ENCODE measurements at regions not wholly inside any gene's neighbourhood (a gene's known extent, or its start where the extent isn't known, plus 50 kb on each side); places are given as distances from the start of the nearest gene placed in this dataset.
"Not testable (repeated sequence)": the region's sequence is repeated elsewhere in the genome, so short reads cannot be mapped to it uniquely, and the experiment has no call there.

DNA sequence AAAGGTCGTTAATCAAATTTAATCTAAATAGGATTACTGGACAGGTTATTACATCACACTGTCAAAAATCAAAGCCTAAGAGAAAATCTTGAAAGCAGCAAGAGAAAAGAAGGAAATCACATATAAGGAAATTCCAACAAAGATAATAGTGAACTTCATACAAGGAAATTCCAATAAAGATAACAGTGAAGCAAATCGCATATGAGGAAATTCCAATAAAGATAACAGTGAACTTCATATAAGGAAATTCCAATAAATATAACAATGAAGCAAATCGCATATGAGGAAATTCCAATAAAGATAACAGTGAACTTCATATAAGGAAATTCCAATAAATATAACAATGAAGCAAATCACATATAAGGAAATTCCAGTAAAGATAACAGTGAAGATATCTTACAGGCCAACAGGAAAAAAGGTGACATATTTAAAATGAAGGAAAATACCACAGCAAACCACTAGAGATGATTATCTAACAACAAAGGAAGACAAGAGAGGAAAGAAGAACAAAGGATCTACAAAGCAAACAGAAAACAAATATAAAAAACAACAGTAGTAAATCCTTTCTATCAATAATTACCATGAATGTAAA lies 787.7 kb downstream of the CCDC85A start:
- no peak for DNase-seq (ENCODE audit: low read depth in 3 of 3)

DNA sequence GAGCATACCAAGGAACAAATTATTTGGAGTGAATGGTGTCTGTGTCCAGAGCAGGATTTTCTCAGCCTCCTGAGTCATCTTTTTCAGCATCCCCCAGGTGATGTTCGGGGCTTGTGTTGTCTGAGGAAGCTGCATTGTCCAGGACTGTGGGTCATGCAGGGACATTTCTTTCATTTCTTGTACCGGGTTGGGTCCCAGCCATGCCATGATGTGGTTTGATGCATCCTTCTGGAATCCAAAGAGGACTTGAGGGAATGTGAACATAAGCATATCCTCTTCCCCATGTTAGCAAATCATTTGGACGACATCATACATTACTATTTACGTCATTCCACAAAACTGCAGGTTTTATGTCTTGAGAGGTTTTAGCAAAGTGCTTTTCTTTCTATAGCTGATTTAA lies 797.8 kb downstream of the CCDC85A start:
- no peak for DNase-seq (ENCODE audit: low read depth in 3 of 3)

DNA sequence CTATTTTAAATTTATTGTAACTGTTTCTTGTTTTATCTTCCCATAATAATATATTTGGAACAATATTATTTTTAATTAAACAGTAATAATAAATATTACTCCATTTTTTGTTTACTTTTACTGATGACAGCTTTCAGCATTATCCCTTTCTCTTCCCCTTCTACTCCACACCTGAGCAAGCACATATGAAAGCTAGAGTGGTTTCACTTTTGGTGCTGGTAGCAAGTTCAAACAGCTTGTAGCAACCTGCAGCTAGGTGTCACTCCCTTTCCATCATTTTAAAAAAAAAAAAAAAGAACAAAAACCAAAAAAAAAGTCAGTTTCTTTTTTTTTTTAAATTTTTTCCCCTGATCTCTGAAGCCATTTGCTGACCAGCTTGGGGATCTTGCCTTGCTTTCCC lies 801.8 kb downstream of the CCDC85A start:
- no peak for DNase-seq (ENCODE audit: low read depth in 3 of 3)

DNA sequence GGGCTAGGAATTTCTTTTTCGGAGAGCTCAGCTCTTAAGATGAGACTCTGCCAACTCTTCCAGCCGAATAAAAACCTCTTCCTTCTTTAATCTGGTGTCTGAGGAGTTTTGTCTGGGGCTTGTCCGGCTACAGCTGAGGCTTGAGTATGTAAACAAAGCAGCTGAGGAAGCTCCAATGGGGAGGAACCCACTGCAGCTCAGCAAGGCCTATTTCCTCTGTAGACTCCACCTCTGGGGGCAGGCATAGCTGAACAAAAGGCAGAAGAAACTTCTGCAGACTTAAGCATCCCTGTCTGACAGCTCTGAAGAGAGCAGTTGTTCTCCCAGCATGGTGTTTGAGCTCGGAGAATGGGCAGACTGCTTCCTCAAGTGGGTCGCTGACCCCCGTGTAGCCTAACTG lies 838.7 kb downstream of the CCDC85A start:
- DNase-seq (ENCODE audit: low read depth in 3 of 3), result no peak

DNA sequence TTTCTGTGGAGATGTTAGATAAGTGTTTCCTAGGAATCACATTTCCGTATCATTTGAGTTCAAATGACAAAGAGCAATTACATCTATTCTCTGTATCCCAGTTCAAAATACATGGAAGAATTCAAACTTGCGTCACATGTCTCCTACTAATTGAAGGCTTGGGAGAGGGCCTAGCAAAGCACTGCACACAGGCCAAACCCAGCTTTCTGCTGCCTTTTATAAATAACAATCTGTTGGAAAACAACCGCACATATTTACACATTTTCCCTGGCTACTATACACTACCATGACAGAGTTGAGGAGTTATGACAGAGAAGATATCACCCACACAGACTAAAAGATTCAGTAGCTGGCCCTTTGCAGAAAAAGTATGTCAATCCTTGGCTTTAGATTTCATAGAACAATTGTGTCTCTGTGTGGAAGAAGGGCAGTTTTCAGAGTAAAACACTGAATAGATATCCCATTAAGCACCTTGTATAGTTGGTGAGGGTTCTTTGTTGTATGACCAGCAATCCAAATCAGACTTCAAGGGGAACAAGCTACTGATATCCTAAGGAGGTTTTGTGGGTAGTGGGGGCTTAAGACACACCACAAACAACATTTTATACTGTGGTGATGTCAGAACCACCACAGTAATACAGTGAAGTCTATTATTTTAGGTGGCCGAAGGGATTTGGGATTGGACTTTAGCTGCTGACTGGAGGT lies 861.3 kb downstream of the CCDC85A start:
- DNase-seq (ENCODE audit: low read depth in 3 of 3), result no peak

DNA sequence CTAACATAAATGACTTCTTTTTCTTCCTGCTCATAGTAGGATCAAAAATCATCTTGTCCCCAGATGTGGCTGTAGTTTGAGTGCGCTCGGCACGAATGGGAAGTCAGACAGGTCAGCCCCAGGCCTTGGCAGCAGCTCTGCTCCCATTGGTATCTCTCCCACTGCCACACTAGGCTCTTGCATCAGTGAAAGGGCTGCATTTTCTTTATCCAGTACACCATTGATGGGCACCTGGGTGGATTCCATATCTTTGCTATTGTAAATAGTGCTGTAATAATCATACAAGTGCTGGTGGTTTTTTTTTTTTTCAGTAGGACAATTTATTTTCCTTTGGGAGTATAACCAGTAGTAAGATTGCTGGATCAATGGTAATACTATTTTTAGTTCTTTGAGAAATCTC lies 865.5 kb downstream of the CCDC85A start:
- DNase-seq (ENCODE audit: low read depth in 3 of 3), result no peak

DNA sequence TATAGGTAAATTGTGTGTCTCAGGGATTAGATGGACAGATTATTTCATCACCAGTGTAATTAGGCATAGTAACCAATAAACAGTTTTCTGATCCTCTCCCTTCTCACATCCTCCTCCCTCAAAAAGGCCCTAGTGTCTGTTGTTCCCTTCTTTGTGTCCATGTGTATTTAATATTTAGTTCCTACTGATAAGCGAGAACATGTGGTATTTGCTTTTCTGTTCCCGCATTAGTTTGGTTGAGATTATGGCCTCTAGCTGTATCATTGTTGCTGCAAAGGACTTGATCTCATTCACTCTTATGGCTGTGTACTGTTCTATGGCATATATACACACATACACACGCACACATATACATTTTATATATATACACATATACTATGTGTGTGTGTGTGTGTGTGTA lies 866.2 kb downstream of the CCDC85A start:
- DNase-seq (ENCODE audit: low read depth in 3 of 3), result no peak

DNA sequence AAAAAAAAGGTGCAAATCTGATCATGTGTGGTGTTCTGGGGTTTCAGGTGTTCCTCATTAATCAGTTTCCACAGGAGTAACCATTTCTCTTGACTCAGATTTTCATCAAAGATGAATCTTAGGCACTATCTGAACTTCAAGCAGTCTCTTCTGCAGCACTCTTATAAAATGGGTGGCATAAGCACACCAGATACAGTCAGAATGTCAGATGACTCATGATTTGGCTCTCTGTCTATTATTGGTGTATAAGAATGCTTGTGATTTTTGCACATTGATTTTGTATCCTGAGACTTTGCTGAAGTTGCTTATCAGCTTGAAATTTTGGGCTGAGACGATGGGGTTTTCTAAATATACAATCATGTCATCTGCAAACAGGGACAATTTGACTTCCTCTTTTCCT lies 882.5 kb downstream of the CCDC85A start:
- DNase-seq (ENCODE audit: low read depth in 3 of 3), result not testable (repeated sequence)

DNA sequence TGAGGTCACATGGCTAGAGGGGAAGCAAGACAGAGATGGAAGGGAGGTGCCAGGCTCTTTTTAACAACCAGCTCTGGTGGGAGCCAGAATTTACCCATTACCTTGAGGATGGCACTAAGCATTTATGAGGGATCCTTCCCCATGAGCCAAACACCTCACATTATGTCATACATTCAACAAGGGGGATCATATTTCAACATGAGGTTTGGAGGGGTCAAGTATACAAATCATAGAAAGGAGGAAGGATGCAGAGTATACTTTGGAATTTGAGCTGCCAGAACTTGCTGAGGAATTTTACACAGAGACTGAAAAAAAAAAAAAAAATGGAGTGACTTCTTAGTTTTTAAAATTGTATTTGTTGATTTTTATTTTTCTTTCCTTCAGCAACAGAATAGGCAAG lies 891.4 kb downstream of the CCDC85A start:
- no peak for DNase-seq (ENCODE audit: low read depth in 3 of 3)

DNA sequence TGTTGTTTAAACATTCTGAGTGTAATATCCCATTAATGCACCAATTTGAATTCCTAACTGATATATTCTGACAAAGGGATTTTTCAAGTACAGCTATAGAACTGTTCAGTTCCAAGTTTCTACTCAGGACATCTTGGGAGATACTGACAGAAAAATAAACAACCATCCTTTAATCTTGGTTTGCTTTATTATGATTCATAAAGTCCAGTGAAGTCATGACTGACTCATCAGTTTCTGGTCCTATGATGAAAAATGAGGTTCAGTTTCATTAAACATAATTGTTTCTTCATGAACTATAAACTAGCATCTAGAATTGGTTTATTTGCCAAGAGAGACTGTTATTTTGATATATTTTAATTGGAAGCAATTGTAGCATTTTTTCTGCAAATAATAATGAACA lies 896.2 kb downstream of the CCDC85A start:
- no peak for DNase-seq (ENCODE audit: low read depth in 3 of 3)

DNA sequence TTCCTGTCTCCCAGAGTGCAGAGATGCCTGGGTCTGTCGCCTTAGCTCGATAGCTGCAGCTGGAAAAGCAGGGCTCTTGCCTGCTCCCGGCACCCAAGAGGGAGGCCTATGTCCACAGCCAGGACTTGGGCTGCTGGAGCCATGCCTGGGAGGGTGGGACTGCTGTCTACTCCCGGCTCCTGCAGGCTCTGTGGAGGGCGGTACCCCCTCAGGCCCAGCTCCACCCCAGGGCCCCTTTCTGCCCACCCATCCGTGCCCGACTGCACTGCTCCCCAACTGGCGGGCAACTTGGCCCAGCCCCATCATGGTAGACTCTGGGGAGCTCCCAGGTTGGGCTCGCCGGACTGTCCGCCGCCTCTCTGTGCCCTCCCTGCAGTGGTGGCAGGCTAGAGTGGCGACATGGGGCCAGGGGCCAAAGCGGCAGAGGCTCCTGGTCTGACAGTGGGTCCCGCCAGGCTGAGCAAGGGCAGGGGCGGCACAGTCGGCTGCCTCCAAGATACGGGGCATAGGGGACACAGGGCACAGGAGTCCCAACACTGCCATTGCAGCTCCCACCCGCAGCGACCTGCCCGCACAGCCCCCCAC lies 901.0 kb downstream of the CCDC85A start:
- no peak for DNase-seq (ENCODE audit: low read depth in 3 of 3)

DNA sequence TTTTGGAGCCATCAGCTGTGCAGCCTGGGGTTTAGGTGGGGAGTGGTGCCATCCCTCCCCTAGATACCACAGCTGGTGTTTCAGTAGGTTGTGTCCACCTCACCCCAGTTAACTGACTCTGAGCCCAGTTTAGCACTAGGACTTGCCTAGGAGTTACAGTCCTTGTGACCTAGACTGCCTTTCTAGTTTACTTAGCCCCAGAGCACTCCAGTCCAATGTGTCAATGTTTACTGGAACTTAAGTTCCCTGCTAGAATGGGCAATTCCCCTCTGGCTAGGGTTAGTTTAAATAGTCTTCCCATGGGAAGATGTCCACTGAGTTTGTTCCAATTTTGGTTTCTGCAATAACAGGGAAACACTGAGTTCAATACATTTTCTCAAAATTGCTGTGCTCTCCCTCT lies 909.2 kb downstream of the CCDC85A start:
- no peak for DNase-seq (ENCODE audit: low read depth in 3 of 3)

DNA sequence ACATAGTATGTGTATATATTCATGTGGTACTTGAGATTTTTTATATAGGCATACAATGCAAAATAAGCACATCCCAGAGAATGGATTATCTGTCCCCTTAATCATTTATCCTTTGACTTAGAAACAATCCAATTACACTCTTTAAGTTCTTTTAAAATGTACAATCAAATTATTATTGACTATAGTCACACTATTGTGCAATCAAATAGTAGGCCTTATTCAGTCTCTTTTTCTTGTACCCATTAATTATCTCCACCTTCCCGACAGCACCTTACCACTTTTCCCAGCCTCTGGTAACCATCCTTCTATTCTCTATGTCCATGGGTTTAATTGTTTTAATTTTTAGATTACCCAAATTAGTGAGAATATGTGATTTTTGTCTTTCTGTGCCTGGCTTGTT lies 914.1 kb downstream of the CCDC85A start:
- DNase-seq (ENCODE audit: low read depth in 3 of 3), result no peak

DNA sequence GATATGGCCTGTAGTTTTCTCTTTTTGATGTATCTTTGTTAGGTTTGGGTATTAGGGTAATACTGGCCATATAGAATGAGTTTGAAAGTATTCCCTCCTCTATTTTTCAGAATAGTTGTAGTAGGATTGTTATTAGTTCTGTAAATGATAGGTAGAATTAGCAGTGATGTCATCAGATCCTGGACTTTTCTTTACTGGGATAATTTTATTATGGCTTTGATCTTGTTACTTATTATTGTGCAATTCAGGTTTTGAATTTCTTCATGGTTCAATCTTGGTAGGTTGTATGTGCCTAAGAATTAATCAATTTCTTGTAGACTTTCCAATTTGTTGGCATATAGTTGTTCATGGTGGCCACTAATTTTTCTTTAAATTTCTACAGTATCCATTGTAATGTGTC lies 916.6 kb downstream of the CCDC85A start:
- DNase-seq (ENCODE audit: low read depth in 3 of 3), result no peak

DNA sequence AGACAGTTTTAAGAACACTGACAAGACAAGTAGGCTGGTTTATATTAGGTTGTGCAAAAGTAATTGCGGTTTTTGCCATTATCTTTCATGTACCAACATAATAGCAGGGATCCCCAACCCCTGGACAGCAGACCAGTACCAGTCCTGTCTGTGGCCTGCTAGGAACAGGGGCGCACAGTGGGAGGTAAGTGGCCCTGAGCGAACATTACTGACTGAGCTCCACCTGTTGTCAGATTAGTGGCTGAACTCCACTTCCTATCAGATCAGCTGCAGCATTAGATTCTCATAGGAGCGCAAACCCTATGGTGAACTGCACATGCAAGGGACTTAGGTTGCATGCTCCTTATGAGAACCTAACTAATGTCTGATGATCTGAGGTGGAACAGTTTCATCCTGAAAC lies 921.9 kb downstream of the CCDC85A start:
- no peak for DNase-seq (ENCODE audit: low read depth in 3 of 3)

DNA sequence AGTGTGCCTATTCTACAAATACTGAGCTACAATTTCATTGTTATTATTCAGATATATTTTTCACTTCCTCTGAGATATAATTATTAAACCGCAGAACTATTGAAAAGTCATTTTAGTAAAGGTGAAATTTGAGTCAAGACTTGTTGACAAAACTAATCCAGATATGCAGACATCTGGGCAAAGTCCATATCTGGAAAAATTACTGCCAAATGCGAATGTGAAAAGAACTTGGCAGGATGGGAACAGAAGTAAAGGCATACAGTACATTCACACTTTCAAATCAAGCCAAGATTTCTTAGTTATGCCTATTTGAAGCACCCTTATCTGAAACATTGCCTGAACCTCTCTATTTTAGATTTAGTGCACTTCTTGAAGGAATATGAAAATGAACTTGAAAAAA lies 923.6 kb downstream of the CCDC85A start:
- DNase-seq (ENCODE audit: low read depth in 3 of 3), result no peak

DNA sequence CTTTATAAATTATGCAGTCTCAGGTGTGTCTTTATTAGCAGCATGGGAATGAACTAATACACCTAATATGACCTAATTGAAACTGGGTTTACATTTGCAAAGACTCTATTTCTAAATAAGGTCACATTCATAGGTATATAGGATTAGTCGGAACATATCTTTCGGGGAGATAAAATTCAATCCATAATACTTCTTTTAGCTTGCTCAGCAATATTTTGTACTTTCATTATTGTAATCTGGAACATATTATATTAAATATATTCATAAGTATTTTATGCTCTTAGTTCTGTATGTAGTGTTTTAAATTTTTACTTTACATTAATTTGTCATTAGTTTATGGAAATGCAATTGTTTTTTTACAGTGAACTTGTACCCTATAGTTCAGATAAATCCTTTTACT lies 927.7 kb downstream of the CCDC85A start:
- DNase-seq (ENCODE audit: low read depth in 3 of 3), result no peak

DNA sequence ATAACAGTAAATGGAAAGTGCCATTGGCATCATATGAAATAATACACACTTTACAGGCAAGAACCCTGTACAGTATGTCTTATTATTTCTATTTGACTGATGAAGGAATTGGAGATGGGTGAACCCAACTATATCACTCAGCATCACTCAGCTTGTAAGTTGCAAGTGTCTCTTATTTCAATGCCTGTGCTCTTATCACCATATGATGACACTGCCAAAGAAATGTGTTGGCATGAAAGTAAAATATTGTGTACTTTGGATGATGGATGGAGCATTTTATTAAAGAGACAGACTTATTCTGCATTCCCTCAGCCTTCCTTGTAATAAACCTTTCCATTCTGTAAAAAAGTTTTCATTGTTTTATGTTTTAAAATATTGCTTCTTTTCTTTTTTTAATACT lies 927.5 kb upstream of the VRK2 start:
- no peak for DNase-seq (ENCODE audit: low read depth in 3 of 3)

DNA sequence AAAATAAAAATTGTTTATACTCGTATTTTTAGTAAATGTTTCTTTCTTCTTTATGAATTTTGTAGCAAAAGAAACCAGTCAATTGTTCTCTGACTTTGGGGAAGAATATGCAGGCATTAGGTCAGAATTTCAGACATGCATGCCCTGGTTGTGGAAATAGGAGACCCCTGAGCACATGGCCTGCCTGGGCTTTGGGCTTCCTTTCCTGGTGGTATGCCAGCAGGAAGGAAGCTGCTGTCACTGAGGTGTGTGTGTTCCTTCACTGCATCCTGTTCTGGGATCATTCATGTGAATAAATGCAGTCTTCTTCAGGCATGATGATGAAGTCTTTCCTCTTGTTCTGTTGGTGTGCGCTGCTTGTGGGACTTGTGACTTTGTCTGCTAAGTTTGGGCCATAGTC lies 920.2 kb upstream of the VRK2 start:
- DNase-seq (ENCODE audit: low read depth in 3 of 3), result no peak

DNA sequence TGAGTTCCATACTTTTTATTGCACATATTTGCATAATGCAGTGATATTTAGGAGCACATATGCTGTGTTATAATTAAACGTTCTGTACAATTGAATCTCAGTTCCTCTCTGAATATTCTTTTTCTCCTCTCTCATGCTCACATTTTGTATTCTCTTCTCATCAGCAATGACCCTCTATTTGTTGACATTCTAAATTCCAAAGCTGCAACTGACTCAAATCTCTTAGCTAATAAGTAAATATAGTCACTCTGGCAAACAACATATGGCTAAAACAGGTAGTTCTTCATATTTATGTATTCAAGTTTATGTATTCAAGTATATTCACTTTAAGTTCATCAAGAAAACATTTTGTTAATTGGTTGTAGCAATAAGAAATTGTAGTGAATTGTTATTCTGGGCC lies 907.4 kb upstream of the VRK2 start:
- DNase-seq (ENCODE audit: low read depth in 3 of 3), result no peak

DNA sequence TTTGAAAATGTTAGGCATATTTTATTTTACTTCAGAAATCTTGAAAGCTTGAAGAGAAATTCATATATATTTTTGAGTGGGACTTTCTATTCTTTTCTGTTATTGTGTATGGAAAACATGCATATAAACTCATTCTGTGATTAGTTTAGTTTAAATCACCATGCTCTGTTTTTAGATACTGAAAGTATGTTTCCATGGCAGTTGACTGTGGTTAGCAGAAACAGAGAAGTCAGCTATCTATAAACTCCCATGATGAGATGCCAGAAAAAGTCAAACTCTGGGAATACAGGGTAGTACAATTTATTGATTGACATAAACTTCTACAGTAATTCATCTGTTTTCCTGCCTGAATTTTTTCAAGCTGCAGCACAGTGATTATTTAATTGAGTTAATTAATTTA lies 905.3 kb upstream of the VRK2 start:
- no peak for DNase-seq (ENCODE audit: low read depth in 3 of 3)

DNA sequence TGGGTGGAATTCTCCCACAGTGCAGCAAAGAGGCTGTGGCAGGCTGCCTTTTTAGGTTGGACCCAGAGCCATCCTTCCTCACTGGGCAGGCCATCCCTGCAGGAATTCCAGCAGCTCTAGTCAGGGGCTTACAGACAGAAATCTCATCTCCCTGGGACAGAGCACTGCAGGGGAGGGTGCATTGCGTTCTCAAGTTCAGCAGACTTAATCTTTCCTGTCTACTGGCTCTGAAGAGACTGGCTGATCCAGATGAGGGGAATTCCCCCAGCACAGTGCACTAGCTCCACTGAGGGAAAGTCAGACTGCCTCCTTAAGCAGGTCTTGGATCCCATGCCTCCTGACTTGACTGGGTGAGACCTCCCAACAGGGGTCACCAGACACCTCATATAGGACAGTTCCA lies 899.7 kb upstream of the VRK2 start:
- no peak for DNase-seq (ENCODE audit: low read depth in 3 of 3)

DNA sequence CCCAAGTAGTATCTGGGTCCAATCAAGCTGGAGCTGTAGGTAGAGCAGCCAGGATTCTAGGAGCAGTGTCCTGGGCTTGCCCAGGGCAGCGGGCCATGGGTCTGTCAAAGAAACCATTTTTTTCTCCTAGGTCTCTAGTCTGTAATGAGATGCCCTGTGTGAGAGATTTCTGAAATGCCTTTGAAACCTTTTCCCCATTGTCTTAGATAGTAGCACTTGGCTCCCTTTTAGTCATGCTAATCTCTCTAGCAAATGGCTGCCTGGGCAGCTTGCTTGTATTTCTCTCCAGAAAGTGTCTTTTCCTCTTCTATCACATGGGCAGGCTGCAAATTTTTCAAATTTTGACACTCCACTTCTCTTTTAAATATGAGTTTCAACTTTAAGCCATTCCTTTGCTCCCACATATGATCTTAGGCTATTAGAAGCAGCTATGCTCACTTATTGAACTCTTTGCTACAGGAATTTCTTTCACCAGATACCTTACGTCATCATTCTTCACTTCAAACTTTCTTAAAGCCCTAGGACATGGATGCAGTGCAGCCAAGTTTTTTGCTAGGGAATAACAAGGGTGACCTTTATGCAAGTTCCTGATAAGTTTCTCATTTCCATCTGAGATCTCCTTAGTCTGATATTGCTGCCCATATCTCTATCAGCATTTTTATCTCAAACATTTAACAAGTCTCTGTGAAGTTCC lies 890.2 kb upstream of the VRK2 start:
- DNase-seq (ENCODE audit: low read depth in 3 of 3), result no peak

Data from stimulated activated CD4-positive, alpha-beta T cell treated with anti-CD3 and anti-CD28 coated beads, TNF-alpha, amount 100 ng/mL, for 4 hours (primary cell).